GM23248 (cell line): ENCODE measurements at regions not wholly inside any gene's neighbourhood (a gene's known extent, or its start where the extent isn't known, plus 50 kb on each side); places are given as distances from the start of the nearest gene placed in this dataset.

Experiments used
- EZH2 ChIP-seq: fragments of 200-600 bp; sonication (generic); IDR thresholded peaks from 2 replicates; pipeline ENCODE4 v1.6.1; 2018; ENCODE audit warnings: antibody characterized with exemption, mild to moderate bottlenecking; ENCODE audit not compliant: insufficient read depth, poor library complexity, severe bottlenecking
- EZH2phosphoT487 ChIP-seq: fragments of 200-600 bp; sonication (generic); IDR thresholded peaks from 2 replicates; pipeline ENCODE4 v1.6.1; 2018; ENCODE audit warnings: antibody characterized with exemption, moderate library complexity, mild to moderate bottlenecking, low read depth; ENCODE audit not compliant: insufficient read depth

DNA sequence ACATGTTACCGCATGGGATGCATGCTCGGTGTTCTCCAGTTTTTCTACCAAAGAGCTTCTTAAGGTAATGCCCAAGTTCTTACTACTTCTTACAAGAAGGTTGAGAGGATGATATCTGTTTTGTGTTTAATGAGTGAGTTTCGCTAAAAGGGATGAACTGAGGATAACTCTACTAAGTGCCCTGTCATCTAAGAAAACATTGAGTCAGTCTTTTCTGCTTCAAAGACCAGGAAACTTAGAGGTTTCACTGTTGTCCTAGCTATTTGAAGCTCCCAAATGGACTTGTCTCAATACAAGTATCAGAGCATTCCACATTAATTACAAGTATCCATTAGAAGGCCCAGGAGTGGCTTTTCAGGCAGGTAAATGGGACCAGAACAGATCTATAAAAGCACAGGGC is 296.2 kb downstream of the KBTBD8 start:
- TF ChIP-seq EZH2 (no peak), EZH2phosphoT487 (no peak)
